AG04450 (cell line): ENCODE measurements at regions not wholly inside any gene's neighbourhood (a gene's known extent, or its start where the extent isn't known, plus 50 kb on each side); places are given as distances from the start of the nearest gene placed in this dataset.

ENCODE experiments used
- CTCF ChIA-PET: fragments of 300-600, 350-600 bp; formaldehyde crosslinking; extraction: SDS; loops from one replicate; lab custom pipeline; 2022; ENCODE audit warnings: antibody characterized with exemption, inconsistent platforms; lab: Charles Lee
- POLR2A ChIA-PET: fragments of 350-600 bp; formaldehyde crosslinking; extraction: SDS; loops from one replicate; lab custom pipeline; 2021; ENCODE audit warnings: antibody characterized with exemption, inconsistent platforms; lab: Yijun Ruan, JAX
- DNase-seq: peaks from one replicate; pipeline ENCODE4 v3.0.0-alpha.2; 2011; ENCODE audit warnings: low read depth, low spot score
- H3K27ac ChIP-seq: one replicate; pipeline ENCODE4 v1.5.1; 2012; ENCODE audit warnings: low read depth, low read length, control low read depth
- H3K27me3 ChIP-seq: one replicate; pipeline ENCODE4 v1.6.0; 2012; ENCODE audit warnings: low read length; ENCODE audit not compliant: control insufficient read depth, insufficient read depth
- H3K4me3 ChIP-seq: 2 replicates; pipeline ENCODE4 v1.5.1; 2011; ENCODE audit warnings: mild to moderate bottlenecking, low read depth, low read length, control low read depth
- H3K9me3 ChIP-seq: 2 replicates; pipeline ENCODE4 v1.5.1; 2012; ENCODE audit warnings: low read length; ENCODE audit not compliant: control insufficient read depth, insufficient read depth
- TF ChIP-seq, protein P1 (sequence below): IDR thresholded peaks from 2 replicates; pipeline ENCODE4 v1.5.1; 2011; ENCODE audit warnings: low read depth, low read length, control low read depth, inconsistent platforms

GRCh38 chr4:164210377-164210776 is 543.6 kb upstream of the SMIM31 start:
- TF ChIP-seq, protein P1, sequence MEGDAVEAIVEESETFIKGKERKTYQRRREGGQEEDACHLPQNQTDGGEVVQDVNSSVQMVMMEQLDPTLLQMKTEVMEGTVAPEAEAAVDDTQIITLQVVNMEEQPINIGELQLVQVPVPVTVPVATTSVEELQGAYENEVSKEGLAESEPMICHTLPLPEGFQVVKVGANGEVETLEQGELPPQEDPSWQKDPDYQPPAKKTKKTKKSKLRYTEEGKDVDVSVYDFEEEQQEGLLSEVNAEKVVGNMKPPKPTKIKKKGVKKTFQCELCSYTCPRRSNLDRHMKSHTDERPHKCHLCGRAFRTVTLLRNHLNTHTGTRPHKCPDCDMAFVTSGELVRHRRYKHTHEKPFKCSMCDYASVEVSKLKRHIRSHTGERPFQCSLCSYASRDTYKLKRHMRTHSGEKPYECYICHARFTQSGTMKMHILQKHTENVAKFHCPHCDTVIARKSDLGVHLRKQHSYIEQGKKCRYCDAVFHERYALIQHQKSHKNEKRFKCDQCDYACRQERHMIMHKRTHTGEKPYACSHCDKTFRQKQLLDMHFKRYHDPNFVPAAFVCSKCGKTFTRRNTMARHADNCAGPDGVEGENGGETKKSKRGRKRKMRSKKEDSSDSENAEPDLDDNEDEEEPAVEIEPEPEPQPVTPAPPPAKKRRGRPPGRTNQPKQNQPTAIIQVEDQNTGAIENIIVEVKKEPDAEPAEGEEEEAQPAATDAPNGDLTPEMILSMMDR, result no peak
- ChIA-PET CTCF (no interaction called here), POLR2A (no interaction called here)
- H3K27ac ChIP-seq, result no peak overlapping the region
- DNase-seq, result no peak
- no peaks in the 10 kb centered on the region for H3K27me3 ChIP-seq
- no peak overlapping the region for H3K4me3 ChIP-seq
- H3K9me3 ChIP-seq, result peaks cover 12% of the 10 kb centered on the region

DNA sequence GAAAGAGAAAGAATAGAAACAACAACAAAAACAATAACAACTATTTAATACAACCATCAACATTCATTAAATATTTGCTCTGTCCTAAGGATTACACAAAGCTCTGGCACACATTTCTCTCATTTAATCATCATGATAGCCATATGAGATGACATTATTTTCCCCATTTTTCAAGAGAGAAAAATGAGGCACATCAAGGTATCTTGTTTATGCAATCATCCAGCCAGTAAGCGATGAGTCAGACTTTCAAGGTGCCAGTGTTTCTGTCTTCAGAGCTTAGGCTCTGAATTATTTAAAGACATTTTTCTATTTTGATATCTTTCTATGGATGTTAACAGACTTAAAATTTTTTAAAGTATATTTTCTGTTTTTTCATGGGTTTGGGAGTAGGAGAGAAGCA is 541.8 kb upstream of the SMIM31 start:
- POLR2A ChIA-PET, result no interaction called here
- Histone ChIP-seq H3K27me3 (no peaks in the 10 kb centered on the region), H3K27ac (no peak overlapping the region), H3K4me3 (no peak overlapping the region), H3K9me3 (peaks cover 14% of the 10 kb centered on the region)
- no peak for DNase-seq
- TF ChIP-seq, protein P1, result no peak
- CTCF ChIA-PET, result no interaction called here

GRCh38 chr4:164212714-164213113 is 541.2 kb upstream of the SMIM31 start:
- Histone ChIP-seq H3K9me3 (peaks cover 9% of the 10 kb centered on the region), H3K4me3 (no peak overlapping the region), H3K27ac (no peak overlapping the region), H3K27me3 (no peaks in the 10 kb centered on the region)
- TF ChIP-seq, protein P1, result no peak
- no peak for DNase-seq
- ChIA-PET CTCF (no interaction called here), POLR2A (no interaction called here)

- ChIA-PET CTCF (interaction anchor here (0.6 kb wide), 1 partner anchor 460 kb away, joined by 3 read pairs; no protein-coding TSS in a partner anchor), POLR2A (no interaction called here)
- peaks cover 9% of the 10 kb centered on the region for H3K9me3 ChIP-seq
- no peak for DNase-seq
- no peak overlapping the region for H3K4me3 ChIP-seq
- no peak overlapping the region for H3K27ac ChIP-seq
- no peaks in the 10 kb centered on the region for H3K27me3 ChIP-seq
- TF ChIP-seq, protein P1, result no peak
Observed at GRCh38 chr4:164215113-164215741, 538.7 kb upstream of the SMIM31 start.

GRCh38 chr4:164221631-164222030 is 532.3 kb upstream of the SMIM31 start:
- CTCF ChIA-PET, result no interaction called here
- POLR2A ChIA-PET, result no interaction called here
- no peak overlapping the region for H3K27ac ChIP-seq

More at GRCh38 chr4:164221631-164222030, 532.3 kb upstream of the SMIM31 start:
- TF ChIP-seq, protein P1, result no peak
- DNase-seq, result no peak
- Histone ChIP-seq H3K27me3 (no peaks in the 10 kb centered on the region), H3K4me3 (no peak overlapping the region), H3K9me3 (no peaks in the 10 kb centered on the region)
